ENCODE measurements at regions not wholly inside any gene's neighbourhood (a gene's known extent, or its start where the extent isn't known, plus 50 kb on each side); places are given as distances from the start of the nearest gene placed in this dataset.

DNA sequence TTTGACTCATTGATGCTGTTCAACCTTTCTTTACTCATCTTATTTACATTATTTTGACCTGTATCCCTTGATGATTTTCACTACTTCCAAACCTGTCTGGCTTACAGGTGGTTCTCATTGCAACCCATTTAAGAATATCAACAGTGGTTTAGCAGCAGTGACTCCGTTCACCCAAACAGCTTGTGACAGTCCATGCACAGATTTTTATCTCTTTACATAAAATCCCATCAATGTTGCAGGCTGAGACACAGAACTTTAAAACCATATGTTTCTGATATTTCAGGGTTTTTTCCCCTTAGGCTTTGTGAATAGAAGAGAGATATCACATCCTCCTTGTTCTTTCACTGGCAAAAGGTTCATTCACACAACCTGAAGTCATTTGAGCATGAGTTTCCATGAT is 149.1 kb upstream of the CDIN1 start:
- H3K4me1 Mint-ChIP-seq = peaks cover 6% of the 10 kb centered on the region
- H3K4me3 Mint-ChIP-seq = no peak overlapping the region
- H2AFZ ChIP-seq (replicated peaks) = no peak overlapping the region
- no peak for DNase-seq (ENCODE audit: low spot score)
- H3K27me3 Mint-ChIP-seq (ENCODE audit: insufficient read depth, low read depth) = peaks cover 2% of the 10 kb centered on the region
- no peak overlapping the region for H3K4me2 ChIP-seq
- H3K9me3 Mint-ChIP-seq = no peaks in the 10 kb centered on the region
- no peak overlapping the region for H3K27ac Mint-ChIP-seq
- H3F3A ChIP-seq (ENCODE audit: low read depth) = no peaks in the 10 kb centered on the region
- no peak overlapping the region for H3K9ac ChIP-seq
- no peaks in the 10 kb centered on the region for H3K9me3 ChIP-seq (ENCODE audit: low read depth)
- TF ChIP-seq EZH2phosphoT487 (IDR thresholded peaks at IDR 0.05) (no peak), EZH2 (IDR thresholded peaks at IDR 0.05) (no peak)
- TF ChIP-seq, protein P1, sequence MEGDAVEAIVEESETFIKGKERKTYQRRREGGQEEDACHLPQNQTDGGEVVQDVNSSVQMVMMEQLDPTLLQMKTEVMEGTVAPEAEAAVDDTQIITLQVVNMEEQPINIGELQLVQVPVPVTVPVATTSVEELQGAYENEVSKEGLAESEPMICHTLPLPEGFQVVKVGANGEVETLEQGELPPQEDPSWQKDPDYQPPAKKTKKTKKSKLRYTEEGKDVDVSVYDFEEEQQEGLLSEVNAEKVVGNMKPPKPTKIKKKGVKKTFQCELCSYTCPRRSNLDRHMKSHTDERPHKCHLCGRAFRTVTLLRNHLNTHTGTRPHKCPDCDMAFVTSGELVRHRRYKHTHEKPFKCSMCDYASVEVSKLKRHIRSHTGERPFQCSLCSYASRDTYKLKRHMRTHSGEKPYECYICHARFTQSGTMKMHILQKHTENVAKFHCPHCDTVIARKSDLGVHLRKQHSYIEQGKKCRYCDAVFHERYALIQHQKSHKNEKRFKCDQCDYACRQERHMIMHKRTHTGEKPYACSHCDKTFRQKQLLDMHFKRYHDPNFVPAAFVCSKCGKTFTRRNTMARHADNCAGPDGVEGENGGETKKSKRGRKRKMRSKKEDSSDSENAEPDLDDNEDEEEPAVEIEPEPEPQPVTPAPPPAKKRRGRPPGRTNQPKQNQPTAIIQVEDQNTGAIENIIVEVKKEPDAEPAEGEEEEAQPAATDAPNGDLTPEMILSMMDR (IDR thresholded peaks at IDR 0.05) = no peak
- H3K27ac ChIP-seq = no peak overlapping the region
- H3K4me3 ChIP-seq = no peak overlapping the region
- H3K36me3 ChIP-seq = no peaks in the 10 kb centered on the region
- H3K4me1 ChIP-seq = no peaks in the 10 kb centered on the region
- H4K20me1 ChIP-seq (ENCODE audit: low read depth) = no peaks in the 10 kb centered on the region
- no peaks in the 10 kb centered on the region for H3K36me3 Mint-ChIP-seq
- no peaks in the 10 kb centered on the region for H3K79me2 ChIP-seq (ENCODE audit: low read depth)
- H3K27me3 ChIP-seq = no peaks in the 10 kb centered on the region

GRCh38 chr15:36430726-36431265 is 148.6 kb upstream of the CDIN1 start:
- H3K9ac ChIP-seq = no peak overlapping the region
- H3K36me3 Mint-ChIP-seq = no peaks in the 10 kb centered on the region
- no peak overlapping the region for H3K4me3 Mint-ChIP-seq
- H3K27ac Mint-ChIP-seq = no peak overlapping the region
- no peaks in the 10 kb centered on the region for H3K27me3 ChIP-seq
- H2AFZ ChIP-seq (replicated peaks) = no peak overlapping the region
- DNase-seq (ENCODE audit: low spot score) = no peak
- H3K79me2 ChIP-seq (ENCODE audit: low read depth) = no peaks in the 10 kb centered on the region
- peaks cover 6% of the 10 kb centered on the region for H3K4me1 Mint-ChIP-seq
- H3K9me3 ChIP-seq (ENCODE audit: low read depth) = no peaks in the 10 kb centered on the region
- H3K36me3 ChIP-seq = no peaks in the 10 kb centered on the region
- TF ChIP-seq, protein P1 (IDR thresholded peaks at IDR 0.05) = no peak
- no peak for TF ChIP-seq EZH2phosphoT487 (IDR thresholded peaks at IDR 0.05)
- no peak for TF ChIP-seq EZH2 (IDR thresholded peaks at IDR 0.05)
- H3K27ac ChIP-seq = no peak overlapping the region
- no peaks in the 10 kb centered on the region for H3K9me3 Mint-ChIP-seq
- H4K20me1 ChIP-seq (ENCODE audit: low read depth) = no peaks in the 10 kb centered on the region
- no peaks in the 10 kb centered on the region for H3F3A ChIP-seq (ENCODE audit: low read depth)
- no peak overlapping the region for H3K4me2 ChIP-seq
- H3K4me3 ChIP-seq = no peak overlapping the region
- no peaks in the 10 kb centered on the region for H3K4me1 ChIP-seq
- H3K27me3 Mint-ChIP-seq (ENCODE audit: insufficient read depth, low read depth) = peaks cover 2% of the 10 kb centered on the region

- Histone ChIP-seq H3K9me3 (ENCODE audit: low read depth) (no peaks in the 10 kb centered on the region), H3K4me1 (no peaks in the 10 kb centered on the region), H3K9ac (no peak overlapping the region), H2AFZ (replicated peaks) (no peak overlapping the region), H3K4me2 (no peak overlapping the region), H3F3A (ENCODE audit: low read depth) (no peaks in the 10 kb centered on the region), H3K27ac (no peak overlapping the region), H3K27me3 (no peaks in the 10 kb centered on the region), H3K79me2 (ENCODE audit: low read depth) (no peaks in the 10 kb centered on the region), H3K4me3 (no peak overlapping the region), H3K36me3 (no peaks in the 10 kb centered on the region), H4K20me1 (ENCODE audit: low read depth) (no peaks in the 10 kb centered on the region)
- Mint-ChIP-seq H3K4me1 (peaks cover 6% of the 10 kb centered on the region), H3K4me3 (no peak overlapping the region), H3K27ac (no peak overlapping the region), H3K36me3 (no peaks in the 10 kb centered on the region), H3K9me3 (no peaks in the 10 kb centered on the region), H3K27me3 (ENCODE audit: insufficient read depth, low read depth) (peaks cover 2% of the 10 kb centered on the region)
- TF ChIP-seq, protein P1 (IDR thresholded peaks at IDR 0.05) = no peak
- TF ChIP-seq EZH2phosphoT487 (IDR thresholded peaks at IDR 0.05) (no peak), EZH2 (IDR thresholded peaks at IDR 0.05) (no peak)
- DNase-seq (ENCODE audit: low spot score) = no peak
Observed at GRCh38 chr15:36432161-36432560, 147.3 kb upstream of the CDIN1 start.

All from neural progenitor cell (in vitro differentiated cells).